ENCODE measurements at regions not wholly inside any gene's neighbourhood (a gene's known extent, or its start where the extent isn't known, plus 50 kb on each side); places are given as distances from the start of the nearest gene placed in this dataset.

DNA sequence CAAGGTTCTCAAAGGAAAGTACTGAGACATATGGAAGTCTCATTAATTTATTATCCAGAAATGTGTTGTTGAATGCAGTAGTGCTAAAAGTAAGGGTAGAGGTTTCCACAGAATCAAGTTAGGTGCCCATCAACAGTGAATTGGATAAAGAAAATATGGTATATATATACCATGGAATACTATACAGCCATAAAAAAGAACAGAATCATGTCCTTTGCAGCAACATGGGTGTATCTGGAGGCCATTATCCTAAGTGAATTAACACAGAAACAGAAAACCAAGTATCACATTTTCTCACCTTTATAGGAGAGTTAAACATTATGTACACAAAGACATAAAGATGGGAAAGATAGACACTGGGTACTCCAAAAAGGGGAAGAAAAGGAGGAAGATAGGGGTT is 149.9 kb upstream of the RASSF8 start:
- TF ChIP-seq EP300 (IDR thresholded peaks at IDR 0.05) (no peak), POLR2AphosphoS5 (IDR thresholded peaks at IDR 0.05) (no peak), POLR2A (IDR thresholded peaks at IDR 0.05; ENCODE audit: low read depth) (no peak)
- TF ChIP-seq, protein P1, sequence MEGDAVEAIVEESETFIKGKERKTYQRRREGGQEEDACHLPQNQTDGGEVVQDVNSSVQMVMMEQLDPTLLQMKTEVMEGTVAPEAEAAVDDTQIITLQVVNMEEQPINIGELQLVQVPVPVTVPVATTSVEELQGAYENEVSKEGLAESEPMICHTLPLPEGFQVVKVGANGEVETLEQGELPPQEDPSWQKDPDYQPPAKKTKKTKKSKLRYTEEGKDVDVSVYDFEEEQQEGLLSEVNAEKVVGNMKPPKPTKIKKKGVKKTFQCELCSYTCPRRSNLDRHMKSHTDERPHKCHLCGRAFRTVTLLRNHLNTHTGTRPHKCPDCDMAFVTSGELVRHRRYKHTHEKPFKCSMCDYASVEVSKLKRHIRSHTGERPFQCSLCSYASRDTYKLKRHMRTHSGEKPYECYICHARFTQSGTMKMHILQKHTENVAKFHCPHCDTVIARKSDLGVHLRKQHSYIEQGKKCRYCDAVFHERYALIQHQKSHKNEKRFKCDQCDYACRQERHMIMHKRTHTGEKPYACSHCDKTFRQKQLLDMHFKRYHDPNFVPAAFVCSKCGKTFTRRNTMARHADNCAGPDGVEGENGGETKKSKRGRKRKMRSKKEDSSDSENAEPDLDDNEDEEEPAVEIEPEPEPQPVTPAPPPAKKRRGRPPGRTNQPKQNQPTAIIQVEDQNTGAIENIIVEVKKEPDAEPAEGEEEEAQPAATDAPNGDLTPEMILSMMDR (IDR thresholded peaks at IDR 0.05) = no peak

Measured in esophagus muscularis mucosa (tissue), 4 donors.